ENCODE measurements at regions not wholly inside any gene's neighbourhood (a gene's known extent, or its start where the extent isn't known, plus 50 kb on each side); places are given as distances from the start of the nearest gene placed in this dataset.

GRCh38 chr3:27565201-27565852 is 81.1 kb upstream of the SLC4A7 start:
- Histone ChIP-seq H2AFZ (ENCODE audit: low read depth, low read length, poor library complexity, severe bottlenecking) (no peak overlapping the region), H4K20me1 (ENCODE audit: insufficient read depth) (no peaks in the 10 kb centered on the region), H3K36me3 (ENCODE audit: control insufficient read depth in 1 of 2, insufficient read depth in 2 of 2, low read length in 2 of 2) (no peaks in the 10 kb centered on the region), H3K79me2 (ENCODE audit: insufficient read depth, low read length) (no peaks in the 10 kb centered on the region), H3K4me3 (replicated peaks in 1 of 2; ENCODE audit: low read depth in 1 of 2, low read length in 2 of 2) (no peak overlapping the region), H3K27me3 (ENCODE audit: insufficient read depth, low read length) (no peaks in the 10 kb centered on the region), H3K4me2 (ENCODE audit: low read length) (no peak overlapping the region), H3K9me2 (ENCODE audit: insufficient read depth) (no peaks in the 10 kb centered on the region), H3K4me1 (ENCODE audit: control insufficient read depth in 1 of 2, insufficient read depth in 2 of 2, low read length in 2 of 2) (no peaks in the 10 kb centered on the region), H3K9me3 (ENCODE audit: control insufficient read depth in 1 of 2, insufficient read depth in 1 of 2, low read depth in 1 of 2, low read length in 2 of 2) (no peaks in the 10 kb centered on the region), H3K27ac (ENCODE audit: low read depth, low read length) (no peak overlapping the region), H3K9ac (ENCODE audit: low read length) (no peak overlapping the region)
- BruUV-seq (replicated peaks): no TSS peak
- ChIA-PET CTCF (no interaction called here), RAD21 (ENCODE audit: low non-redundant PET in 1 of 2, low total read pairs in 2 of 2, uncharacterized antibody in 2 of 2, unreplicated experiment in 2 of 2) (no interaction called here), POLR2A (no interaction called here)
- intact Hi-C loops (cut with micrococcal nuclease): no loop called here
- DNase-seq (ENCODE audit: low read depth, low spot score): no peak
- TF ChIP-seq REST (IDR thresholded peaks at IDR 0.05; ENCODE audit: low read depth): no peak
- ATAC-seq: no peak

- H3K4me2 ChIP-seq (ENCODE audit: low read length): no peak overlapping the region
- ChIA-PET POLR2A (no interaction called here), CTCF (no interaction called here), RAD21 (ENCODE audit: low non-redundant PET in 1 of 2, low total read pairs in 2 of 2, uncharacterized antibody in 2 of 2, unreplicated experiment in 2 of 2) (no interaction called here)
- no peak for DNase-seq (ENCODE audit: low read depth, low spot score)
- no peaks in the 10 kb centered on the region for H3K9me2 ChIP-seq (ENCODE audit: insufficient read depth)
- H3K4me3 ChIP-seq (replicated peaks in 1 of 2; ENCODE audit: low read depth in 1 of 2, low read length in 2 of 2): no peak overlapping the region
- no peaks in the 10 kb centered on the region for H3K9me3 ChIP-seq (ENCODE audit: control insufficient read depth in 1 of 2, insufficient read depth in 1 of 2, low read depth in 1 of 2, low read length in 2 of 2)
- no TSS peak for BruUV-seq (replicated peaks)
- intact Hi-C loops (cut with micrococcal nuclease): no loop called here
- no peaks in the 10 kb centered on the region for H4K20me1 ChIP-seq (ENCODE audit: insufficient read depth)
- no peak for ATAC-seq
- H3K9ac ChIP-seq (ENCODE audit: low read length): no peak overlapping the region
- H3K27ac ChIP-seq (ENCODE audit: low read depth, low read length): no peak overlapping the region
- no peaks in the 10 kb centered on the region for H3K36me3 ChIP-seq (ENCODE audit: control insufficient read depth in 1 of 2, insufficient read depth in 2 of 2, low read length in 2 of 2)
- H3K27me3 ChIP-seq (ENCODE audit: insufficient read depth, low read length): no peaks in the 10 kb centered on the region
- no peaks in the 10 kb centered on the region for H3K4me1 ChIP-seq (ENCODE audit: control insufficient read depth in 1 of 2, insufficient read depth in 2 of 2, low read length in 2 of 2)
- TF ChIP-seq CBX3 (IDR thresholded peaks at IDR 0.05; ENCODE audit: low read depth): no peak
- H2AFZ ChIP-seq (ENCODE audit: low read depth, low read length, poor library complexity, severe bottlenecking): no peak overlapping the region
- no peaks in the 10 kb centered on the region for H3K79me2 ChIP-seq (ENCODE audit: insufficient read depth, low read length)
These were observed 77.4 kb upstream of the SLC4A7 start for GRCh38 chr3:27561576-27561975.
